ENCODE measurements at regions not wholly inside any gene's neighbourhood (a gene's known extent, or its start where the extent isn't known, plus 50 kb on each side); places are given as distances from the start of the nearest gene placed in this dataset.
"Not testable (repeated sequence)": the region's sequence is repeated elsewhere in the genome, so short reads cannot be mapped to it uniquely, and the experiment has no call there.

DNA sequence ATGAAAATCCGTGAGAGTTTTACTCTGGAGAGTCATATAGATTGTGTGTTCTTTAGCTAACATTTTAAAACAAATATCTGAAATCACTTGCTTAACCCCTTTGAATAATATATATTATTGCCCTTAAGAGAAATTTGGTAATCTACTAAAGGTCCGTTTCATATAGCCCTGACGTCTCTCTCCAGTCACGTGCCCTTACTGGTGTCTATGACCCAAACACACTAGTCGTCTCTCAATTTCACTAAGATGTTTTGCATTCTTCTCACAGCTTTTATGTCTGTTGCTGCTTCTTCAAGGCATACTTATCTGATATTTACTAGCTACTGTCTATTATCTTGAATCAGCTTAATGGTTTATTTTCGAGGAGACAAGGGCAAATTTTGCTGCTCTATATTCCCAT lies 409.9 kb downstream of the KCNJ18 start:
- intact Hi-C loops (cut with micrococcal nuclease; ENCODE audit: unreplicated experiment) (no loop called here), in situ Hi-C loops (cut with HindIII; ENCODE audit: low pct_unique_long_range_greater_than_20kb, low sequenced_read_pairs) (no loop called here)
- ChIA-PET CTCF (no interaction called here), POLR2A (no interaction called here)
- Histone ChIP-seq H3K4me3 (ENCODE audit: low read depth in 2 of 2, low read length in 2 of 2) (no peak overlapping the region), H3K4me1 (ENCODE audit: control insufficient read depth, insufficient read depth, low read length) (no peaks in the 10 kb centered on the region), H3K9me3 (ENCODE audit: control insufficient read depth, insufficient read depth, low read depth, low read length) (no peaks in the 10 kb centered on the region), H3K36me3 (ENCODE audit: control insufficient read depth, insufficient read depth, low read length) (no peaks in the 10 kb centered on the region), H3K27ac (ENCODE audit: low read length) (no peak overlapping the region), H3K27me3 (ENCODE audit: control insufficient read depth, insufficient read depth, low read length) (no peaks in the 10 kb centered on the region)
- DNase-seq (ENCODE audit: low read depth, low spot score): no peak
- TF ChIP-seq TCF7L2 (IDR thresholded peaks at IDR 0.05; ENCODE audit: low read depth, low read length) (no peak), SIN3A (IDR thresholded peaks at IDR 0.05; ENCODE audit: borderline replicate concordance, insufficient read depth, low read depth, low read length) (no peak), POLR2AphosphoS5 (IDR thresholded peaks at IDR 0.05; ENCODE audit: low read depth, low read length) (no peak)
- TF ChIP-seq, protein P1, sequence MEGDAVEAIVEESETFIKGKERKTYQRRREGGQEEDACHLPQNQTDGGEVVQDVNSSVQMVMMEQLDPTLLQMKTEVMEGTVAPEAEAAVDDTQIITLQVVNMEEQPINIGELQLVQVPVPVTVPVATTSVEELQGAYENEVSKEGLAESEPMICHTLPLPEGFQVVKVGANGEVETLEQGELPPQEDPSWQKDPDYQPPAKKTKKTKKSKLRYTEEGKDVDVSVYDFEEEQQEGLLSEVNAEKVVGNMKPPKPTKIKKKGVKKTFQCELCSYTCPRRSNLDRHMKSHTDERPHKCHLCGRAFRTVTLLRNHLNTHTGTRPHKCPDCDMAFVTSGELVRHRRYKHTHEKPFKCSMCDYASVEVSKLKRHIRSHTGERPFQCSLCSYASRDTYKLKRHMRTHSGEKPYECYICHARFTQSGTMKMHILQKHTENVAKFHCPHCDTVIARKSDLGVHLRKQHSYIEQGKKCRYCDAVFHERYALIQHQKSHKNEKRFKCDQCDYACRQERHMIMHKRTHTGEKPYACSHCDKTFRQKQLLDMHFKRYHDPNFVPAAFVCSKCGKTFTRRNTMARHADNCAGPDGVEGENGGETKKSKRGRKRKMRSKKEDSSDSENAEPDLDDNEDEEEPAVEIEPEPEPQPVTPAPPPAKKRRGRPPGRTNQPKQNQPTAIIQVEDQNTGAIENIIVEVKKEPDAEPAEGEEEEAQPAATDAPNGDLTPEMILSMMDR (IDR thresholded peaks at IDR 0.05): no peak
- TF ChIP-seq, protein P2, sequence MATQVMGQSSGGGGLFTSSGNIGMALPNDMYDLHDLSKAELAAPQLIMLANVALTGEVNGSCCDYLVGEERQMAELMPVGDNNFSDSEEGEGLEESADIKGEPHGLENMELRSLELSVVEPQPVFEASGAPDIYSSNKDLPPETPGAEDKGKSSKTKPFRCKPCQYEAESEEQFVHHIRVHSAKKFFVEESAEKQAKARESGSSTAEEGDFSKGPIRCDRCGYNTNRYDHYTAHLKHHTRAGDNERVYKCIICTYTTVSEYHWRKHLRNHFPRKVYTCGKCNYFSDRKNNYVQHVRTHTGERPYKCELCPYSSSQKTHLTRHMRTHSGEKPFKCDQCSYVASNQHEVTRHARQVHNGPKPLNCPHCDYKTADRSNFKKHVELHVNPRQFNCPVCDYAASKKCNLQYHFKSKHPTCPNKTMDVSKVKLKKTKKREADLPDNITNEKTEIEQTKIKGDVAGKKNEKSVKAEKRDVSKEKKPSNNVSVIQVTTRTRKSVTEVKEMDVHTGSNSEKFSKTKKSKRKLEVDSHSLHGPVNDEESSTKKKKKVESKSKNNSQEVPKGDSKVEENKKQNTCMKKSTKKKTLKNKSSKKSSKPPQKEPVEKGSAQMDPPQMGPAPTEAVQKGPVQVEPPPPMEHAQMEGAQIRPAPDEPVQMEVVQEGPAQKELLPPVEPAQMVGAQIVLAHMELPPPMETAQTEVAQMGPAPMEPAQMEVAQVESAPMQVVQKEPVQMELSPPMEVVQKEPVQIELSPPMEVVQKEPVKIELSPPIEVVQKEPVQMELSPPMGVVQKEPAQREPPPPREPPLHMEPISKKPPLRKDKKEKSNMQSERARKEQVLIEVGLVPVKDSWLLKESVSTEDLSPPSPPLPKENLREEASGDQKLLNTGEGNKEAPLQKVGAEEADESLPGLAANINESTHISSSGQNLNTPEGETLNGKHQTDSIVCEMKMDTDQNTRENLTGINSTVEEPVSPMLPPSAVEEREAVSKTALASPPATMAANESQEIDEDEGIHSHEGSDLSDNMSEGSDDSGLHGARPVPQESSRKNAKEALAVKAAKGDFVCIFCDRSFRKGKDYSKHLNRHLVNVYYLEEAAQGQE (IDR thresholded peaks at IDR 0.05; ENCODE audit: insufficient read depth in 1 of 2, low read depth in 2 of 2, low read length in 1 of 2): no peak
- no peak for ATAC-seq
- no TSS peak for BruUV-seq (replicated peaks)

DNA sequence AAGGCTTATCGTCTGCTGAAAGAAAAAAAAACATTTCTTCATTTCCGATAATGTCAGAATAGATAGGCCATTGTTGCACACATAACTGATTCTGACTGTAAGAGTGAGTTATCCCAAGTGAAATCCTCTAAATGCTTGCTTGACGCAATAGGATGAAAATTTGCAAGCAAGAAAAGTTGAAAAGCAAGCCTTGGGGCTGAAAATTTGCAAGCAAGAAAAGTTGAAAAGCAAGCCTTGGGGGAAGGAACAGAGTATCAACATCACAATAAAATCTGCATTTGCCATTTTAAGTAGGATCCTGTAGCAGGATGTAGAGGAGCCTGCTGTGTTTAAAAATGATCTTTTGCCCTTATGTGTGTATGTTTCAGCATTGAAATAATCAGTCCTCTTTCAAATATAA lies 424.4 kb downstream of the KCNJ18 start:
- H3K27ac ChIP-seq (ENCODE audit: low read length); H3K27me3 ChIP-seq (ENCODE audit: control insufficient read depth, insufficient read depth, low read length); H3K4me3 ChIP-seq (ENCODE audit: low read depth in 2 of 2, low read length in 2 of 2); H3K4me1 ChIP-seq (ENCODE audit: control insufficient read depth, insufficient read depth, low read length); DNase-seq (ENCODE audit: low read depth, low spot score); ATAC-seq; POLR2A ChIA-PET; in situ Hi-C loops (cut with HindIII; ENCODE audit: low pct_unique_long_range_greater_than_20kb, low sequenced_read_pairs); H3K36me3 ChIP-seq (ENCODE audit: control insufficient read depth, insufficient read depth, low read length); CTCF ChIA-PET; H3K9me3 ChIP-seq (ENCODE audit: control insufficient read depth, insufficient read depth, low read depth, low read length); intact Hi-C loops (cut with micrococcal nuclease; ENCODE audit: unreplicated experiment); BruUV-seq (replicated peaks): not testable (repeated sequence)

DNA sequence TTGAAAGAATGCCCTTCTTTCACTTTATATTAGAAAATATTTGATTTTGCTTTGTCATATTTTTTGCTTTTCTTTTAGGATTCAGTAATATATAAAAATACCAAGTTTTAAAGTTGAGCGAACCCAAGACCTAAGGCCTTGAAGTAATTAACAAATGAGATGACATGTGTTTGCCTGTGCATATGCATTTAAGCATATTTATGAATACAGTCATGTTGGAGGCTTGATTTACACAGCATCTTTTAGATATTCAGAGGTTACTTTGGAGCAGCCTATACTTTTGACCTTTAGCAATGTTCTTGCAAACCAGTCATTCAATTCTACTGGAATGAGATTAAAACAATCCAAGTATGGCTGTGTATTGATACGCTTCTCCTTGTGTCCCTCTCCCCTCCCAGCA lies 425.1 kb downstream of the KCNJ18 start:
- H3K27me3 ChIP-seq (ENCODE audit: control insufficient read depth, insufficient read depth, low read length); DNase-seq (ENCODE audit: low read depth, low spot score); POLR2A ChIA-PET; H3K27ac ChIP-seq (ENCODE audit: low read length); in situ Hi-C loops (cut with HindIII; ENCODE audit: low pct_unique_long_range_greater_than_20kb, low sequenced_read_pairs); H3K36me3 ChIP-seq (ENCODE audit: control insufficient read depth, insufficient read depth, low read length); ATAC-seq; CTCF ChIA-PET; H3K4me3 ChIP-seq (ENCODE audit: low read depth in 2 of 2, low read length in 2 of 2); H3K9me3 ChIP-seq (ENCODE audit: control insufficient read depth, insufficient read depth, low read depth, low read length); BruUV-seq (replicated peaks); intact Hi-C loops (cut with micrococcal nuclease; ENCODE audit: unreplicated experiment); H3K4me1 ChIP-seq (ENCODE audit: control insufficient read depth, insufficient read depth, low read length): not testable (repeated sequence)

DNA sequence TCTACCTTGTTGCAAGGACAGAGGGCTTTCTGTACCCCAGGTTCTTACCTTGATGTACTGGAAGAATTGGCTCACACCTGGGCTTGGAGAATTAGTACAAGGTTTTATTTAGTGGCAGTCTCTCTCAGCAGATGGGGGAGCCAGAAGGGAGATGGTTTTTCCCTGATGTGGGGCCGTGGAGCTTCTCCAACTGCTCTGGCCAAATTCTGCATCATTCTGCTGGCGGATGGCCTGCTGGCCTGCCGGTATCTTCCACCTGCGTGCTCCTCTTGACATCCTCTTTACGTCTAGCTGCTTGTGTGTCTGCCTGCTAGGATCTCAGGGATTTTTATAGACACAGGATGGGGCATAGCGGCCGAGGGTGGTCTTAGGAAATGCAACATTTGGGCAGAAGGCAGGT lies 426.7 kb downstream of the KCNJ18 start:
- DNase-seq (ENCODE audit: low read depth, low spot score); H3K27me3 ChIP-seq (ENCODE audit: control insufficient read depth, insufficient read depth, low read length); H3K4me1 ChIP-seq (ENCODE audit: control insufficient read depth, insufficient read depth, low read length); ATAC-seq; BruUV-seq (replicated peaks); POLR2A ChIA-PET; intact Hi-C loops (cut with micrococcal nuclease; ENCODE audit: unreplicated experiment); H3K36me3 ChIP-seq (ENCODE audit: control insufficient read depth, insufficient read depth, low read length); H3K4me3 ChIP-seq (ENCODE audit: low read depth in 2 of 2, low read length in 2 of 2); in situ Hi-C loops (cut with HindIII; ENCODE audit: low pct_unique_long_range_greater_than_20kb, low sequenced_read_pairs); CTCF ChIA-PET; H3K9me3 ChIP-seq (ENCODE audit: control insufficient read depth, insufficient read depth, low read depth, low read length); H3K27ac ChIP-seq (ENCODE audit: low read length): not testable (repeated sequence)

DNA sequence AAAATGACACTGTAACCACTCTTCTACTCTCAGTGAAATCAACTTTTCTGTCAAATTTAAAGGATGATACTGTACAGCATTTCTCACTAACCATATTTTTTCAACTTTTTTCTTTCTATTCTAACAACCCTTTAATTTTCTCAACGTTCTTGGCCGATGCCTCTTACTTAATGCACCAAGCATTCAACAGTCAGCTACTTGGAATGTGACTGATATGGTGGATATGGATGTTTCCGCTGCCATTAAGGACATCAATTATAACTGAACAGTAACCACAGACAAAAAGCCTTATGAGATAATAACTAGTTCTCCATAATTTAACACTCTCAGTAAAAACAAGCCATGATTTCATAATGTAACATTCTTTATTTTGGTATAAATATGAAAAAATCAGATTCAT lies 427.4 kb downstream of the KCNJ18 start:
- POLR2A ChIA-PET; in situ Hi-C loops (cut with HindIII; ENCODE audit: low pct_unique_long_range_greater_than_20kb, low sequenced_read_pairs); BruUV-seq (replicated peaks); H3K9me3 ChIP-seq (ENCODE audit: control insufficient read depth, insufficient read depth, low read depth, low read length); intact Hi-C loops (cut with micrococcal nuclease; ENCODE audit: unreplicated experiment); CTCF ChIA-PET; H3K27ac ChIP-seq (ENCODE audit: low read length); ATAC-seq; H3K27me3 ChIP-seq (ENCODE audit: control insufficient read depth, insufficient read depth, low read length); DNase-seq (ENCODE audit: low read depth, low spot score); H3K4me1 ChIP-seq (ENCODE audit: control insufficient read depth, insufficient read depth, low read length); H3K36me3 ChIP-seq (ENCODE audit: control insufficient read depth, insufficient read depth, low read length); H3K4me3 ChIP-seq (ENCODE audit: low read depth in 2 of 2, low read length in 2 of 2): not testable (repeated sequence)

Data from Panc1 (cell line).